NB4 (cell line): ENCODE measurements at regions not wholly inside any gene's neighbourhood (a gene's known extent, or its start where the extent isn't known, plus 50 kb on each side); places are given as distances from the start of the nearest gene placed in this dataset.

Source experiments
- DNase-seq: peaks from one replicate; pipeline ENCODE4 v3.0.0; 2010; ENCODE audit warnings: low read depth
- H3K4me3 ChIP-seq: one replicate; pipeline ENCODE4 v1.5.1; 2011; ENCODE audit warnings: mild to moderate bottlenecking, low read depth, low read length, moderate library complexity
- MYC ChIP-seq: IDR thresholded peaks from 2 replicates; pipeline ENCODE4 v1.6.1; 2011; ENCODE audit warnings: low read depth, low read length
- POLR2A ChIP-seq: IDR thresholded peaks from 2 replicates; pipeline ENCODE4 v1.6.1; 2011; ENCODE audit warnings: mild to moderate bottlenecking; ENCODE audit not compliant: insufficient read length; ENCODE audit errors: extremely low read depth
- TF ChIP-seq, protein P1 (sequence below): IDR thresholded peaks from 2 replicates; pipeline ENCODE4 v1.6.1; 2011; ENCODE audit warnings: low read depth, low read length
- TF ChIP-seq, protein P2 (sequence below): IDR thresholded peaks from one replicate; pipeline ENCODE4 v1.5.1; 2012; ENCODE audit warnings: low read depth, low read length

DNA sequence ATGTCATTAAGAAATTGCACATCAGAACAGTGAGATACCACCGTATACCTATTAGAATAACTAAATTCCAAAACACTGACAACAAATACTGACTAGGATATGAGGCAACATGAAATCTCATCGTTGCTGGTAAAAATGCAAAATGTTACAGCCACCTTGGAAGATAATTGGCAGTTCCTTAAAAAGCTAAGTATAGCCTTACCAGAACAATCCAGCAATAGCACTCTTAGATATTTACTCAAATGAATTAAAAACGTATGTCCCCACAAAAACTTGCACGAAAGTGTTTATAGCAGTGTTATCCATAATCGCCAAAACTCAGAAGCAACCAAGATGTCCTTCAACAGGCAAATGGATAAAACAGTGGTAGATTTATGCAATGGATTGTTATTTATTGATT, 241.7 kb downstream of the EPHA4 start:
- no peak overlapping the region for H3K4me3 ChIP-seq
- DNase-seq, result no peak
- TF ChIP-seq, protein P1, sequence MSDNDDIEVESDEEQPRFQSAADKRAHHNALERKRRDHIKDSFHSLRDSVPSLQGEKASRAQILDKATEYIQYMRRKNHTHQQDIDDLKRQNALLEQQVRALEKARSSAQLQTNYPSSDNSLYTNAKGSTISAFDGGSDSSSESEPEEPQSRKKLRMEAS, result no peak
- TF ChIP-seq MYC, result no peak
- TF ChIP-seq POLR2A, result no peak
- TF ChIP-seq, protein P2, sequence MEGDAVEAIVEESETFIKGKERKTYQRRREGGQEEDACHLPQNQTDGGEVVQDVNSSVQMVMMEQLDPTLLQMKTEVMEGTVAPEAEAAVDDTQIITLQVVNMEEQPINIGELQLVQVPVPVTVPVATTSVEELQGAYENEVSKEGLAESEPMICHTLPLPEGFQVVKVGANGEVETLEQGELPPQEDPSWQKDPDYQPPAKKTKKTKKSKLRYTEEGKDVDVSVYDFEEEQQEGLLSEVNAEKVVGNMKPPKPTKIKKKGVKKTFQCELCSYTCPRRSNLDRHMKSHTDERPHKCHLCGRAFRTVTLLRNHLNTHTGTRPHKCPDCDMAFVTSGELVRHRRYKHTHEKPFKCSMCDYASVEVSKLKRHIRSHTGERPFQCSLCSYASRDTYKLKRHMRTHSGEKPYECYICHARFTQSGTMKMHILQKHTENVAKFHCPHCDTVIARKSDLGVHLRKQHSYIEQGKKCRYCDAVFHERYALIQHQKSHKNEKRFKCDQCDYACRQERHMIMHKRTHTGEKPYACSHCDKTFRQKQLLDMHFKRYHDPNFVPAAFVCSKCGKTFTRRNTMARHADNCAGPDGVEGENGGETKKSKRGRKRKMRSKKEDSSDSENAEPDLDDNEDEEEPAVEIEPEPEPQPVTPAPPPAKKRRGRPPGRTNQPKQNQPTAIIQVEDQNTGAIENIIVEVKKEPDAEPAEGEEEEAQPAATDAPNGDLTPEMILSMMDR, result no peak

DNA sequence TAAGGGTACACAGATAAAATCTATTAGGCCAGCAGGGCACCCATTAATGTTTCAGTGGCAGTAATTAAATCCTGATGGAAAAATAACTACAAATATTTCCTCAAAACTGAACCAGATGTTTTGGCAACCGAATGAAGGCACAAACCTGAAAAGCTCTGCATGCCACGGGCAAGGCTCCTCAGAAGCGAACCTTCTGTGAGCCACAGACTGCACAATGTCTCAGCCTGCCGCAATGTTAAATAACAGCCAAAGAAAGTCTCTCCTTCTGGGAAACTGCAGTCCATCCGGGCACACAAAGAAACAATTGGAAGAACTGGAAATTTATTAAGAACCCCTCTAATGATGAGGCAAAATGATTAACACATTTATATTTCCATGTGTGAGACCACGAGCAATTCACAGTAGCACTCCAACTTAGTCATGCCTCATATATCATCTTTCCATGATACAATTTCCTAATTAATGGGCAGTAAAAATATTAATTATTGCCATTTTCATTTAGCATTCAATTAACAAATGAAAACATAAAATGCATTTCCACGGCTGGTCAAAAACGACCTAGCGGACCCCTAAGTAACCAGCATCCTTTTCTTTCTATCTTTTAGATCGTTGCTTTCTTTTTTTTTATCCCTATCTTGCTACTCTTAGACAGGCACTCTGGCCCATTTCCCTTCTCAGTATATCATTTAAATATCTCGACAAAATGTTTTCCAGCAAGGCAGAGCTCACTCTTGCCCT, 237.5 kb downstream of the EPHA4 start:
- DNase-seq, result no peak
- TF ChIP-seq POLR2A, result no peak
- TF ChIP-seq, protein P1, result no peak
- TF ChIP-seq, protein P2, result no peak
- TF ChIP-seq MYC, result no peak
- no peak overlapping the region for H3K4me3 ChIP-seq

DNA sequence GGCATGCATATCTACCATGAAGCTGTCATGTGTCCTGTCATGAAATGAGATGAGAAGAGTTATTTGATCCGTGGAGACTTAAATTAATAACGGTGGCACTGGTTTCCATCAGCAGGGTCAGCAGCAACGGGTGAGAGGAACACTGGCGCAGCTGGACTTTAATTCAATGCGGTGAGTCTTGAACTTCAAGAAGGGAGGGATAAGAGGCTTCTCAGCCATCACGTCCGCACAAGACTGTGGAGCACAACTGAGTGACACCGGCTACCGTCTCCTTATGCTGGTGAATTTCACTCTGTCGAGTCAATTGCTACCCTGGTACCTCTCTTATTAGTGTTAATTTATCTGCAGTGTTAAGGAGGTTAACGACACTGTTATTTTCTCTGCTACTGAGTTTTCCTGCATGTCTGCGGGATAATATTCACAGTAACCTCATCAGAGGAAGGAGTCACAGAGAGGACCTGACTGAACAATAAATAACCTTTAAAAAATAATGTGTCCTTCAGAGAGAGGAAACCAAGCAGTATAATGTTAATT, 236.8 kb downstream of the EPHA4 start:
- H3K4me3 ChIP-seq, result no peak overlapping the region
- TF ChIP-seq, protein P2, result no peak
- TF ChIP-seq MYC (no peak), POLR2A (no peak)
- TF ChIP-seq, protein P1, result no peak
- no peak for DNase-seq

DNA sequence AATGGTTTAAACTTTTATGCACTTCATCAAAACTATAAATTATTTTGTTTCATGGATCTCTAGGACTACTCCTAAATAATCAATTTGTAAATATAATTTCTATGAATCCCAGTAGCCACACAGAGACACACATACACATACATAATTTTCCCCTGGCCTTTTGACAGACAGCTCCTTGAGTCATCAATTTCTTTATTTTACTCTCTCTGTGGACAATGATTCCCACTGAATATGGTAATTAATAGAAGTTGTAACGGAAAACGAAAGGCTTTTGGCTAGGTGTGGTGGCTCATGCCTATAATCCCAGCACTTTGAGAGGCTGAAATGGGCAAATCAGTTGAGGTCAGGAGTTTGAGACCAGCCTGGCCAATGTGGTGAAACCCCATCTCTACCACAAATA, 235.1 kb downstream of the EPHA4 start:
- TF ChIP-seq MYC (no peak), POLR2A (no peak)
- TF ChIP-seq, protein P1, result no peak
- TF ChIP-seq, protein P2, result no peak
- no peak overlapping the region for H3K4me3 ChIP-seq
- no peak for DNase-seq

DNA sequence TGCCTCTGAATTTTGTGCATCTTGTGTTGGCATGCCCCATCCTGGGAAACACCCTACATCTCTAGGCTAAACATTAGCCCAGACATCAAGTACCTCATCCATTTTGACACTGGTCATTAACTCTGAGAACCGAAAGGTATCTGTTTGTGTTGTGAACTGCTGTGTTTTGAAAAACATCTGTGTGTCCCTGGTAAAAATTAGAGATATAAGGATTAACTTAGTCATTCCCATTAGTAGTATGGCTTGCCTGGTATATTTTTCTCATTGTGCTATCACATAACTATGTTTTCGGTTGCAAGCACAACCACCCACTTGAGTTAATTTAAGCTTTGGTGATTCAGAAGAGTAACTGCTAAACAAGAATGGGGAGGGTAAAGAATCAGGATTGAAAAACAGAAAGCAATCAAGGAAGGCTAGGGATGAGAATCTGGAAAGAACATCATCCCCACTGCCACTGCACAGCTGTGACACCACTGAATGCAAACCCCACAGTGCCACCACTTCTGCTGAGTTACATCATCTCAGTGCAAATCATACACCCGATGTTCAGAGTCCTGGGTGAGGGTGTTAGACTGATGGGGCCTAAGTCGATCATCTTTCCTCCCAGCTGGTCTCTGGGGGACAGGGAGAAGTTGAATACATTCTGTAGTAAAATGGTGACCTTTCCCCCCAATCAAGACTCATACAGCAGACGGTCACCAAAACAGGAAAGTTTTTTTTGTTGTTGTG, 234.0 kb downstream of the EPHA4 start:
- no peak overlapping the region for H3K4me3 ChIP-seq
- DNase-seq, result no peak
- TF ChIP-seq, protein P1, result no peak
- TF ChIP-seq, protein P2, result no peak
- TF ChIP-seq MYC (no peak), POLR2A (no peak)
